Panc1 (cell line): ENCODE measurements at regions not wholly inside any gene's neighbourhood (a gene's known extent, or its start where the extent isn't known, plus 50 kb on each side); places are given as distances from the start of the nearest gene placed in this dataset.

ENCODE experiments used
- ATAC-seq: fragments of 200-7000 bp; cut with Tn5 transposase; 2 replicates; pipeline ENCODE4 v1.9.1; 2020; ENCODE audit warnings: mild to moderate bottlenecking, moderate library complexity
- BruUV-seq: library from RNA; stranded (reverse); fragments of 400-500 nt; replicated peaks from 2 replicates; lab custom pipeline; 2021; lab: Mats Ljungman, UMichigan
- CTCF ChIA-PET: fragments of 300-600 bp; sonication (Branson Sonifier 250); formaldehyde crosslinking; loops from one replicate; lab custom pipeline; 2022; ENCODE audit warnings: antibody characterized with exemption; lab: Charles Lee
- POLR2A ChIA-PET: fragments of 300-600 bp; sonication (Branson Sonifier 250); formaldehyde crosslinking; loops from one replicate; lab custom pipeline; 2022; ENCODE audit warnings: antibody characterized with exemption; lab: Charles Lee
- DNase-seq: peaks from one replicate; pipeline ENCODE4 v3.0.0-alpha.2; 2010; ENCODE audit warnings: low read depth, low spot score
- H3K27ac ChIP-seq: 2 replicates; pipeline ENCODE4 v1.5.1; 2011; ENCODE audit warnings: mild to moderate bottlenecking, low read length, inconsistent platforms
- H3K27me3 ChIP-seq: fragments of 200-500 bp; sonication (Bioruptor generic); 2 replicates; pipeline ENCODE4 v1.6.0; 2014; ENCODE audit warnings: low read length, inconsistent platforms; ENCODE audit not compliant: control insufficient read depth, insufficient read depth
- H3K36me3 ChIP-seq: fragments of 200-500 bp; sonication (Bioruptor generic); 2 replicates; pipeline ENCODE4 v1.5.1; 2014; ENCODE audit warnings: inconsistent platforms, mild to moderate bottlenecking, low read length, moderate library complexity; ENCODE audit not compliant: control insufficient read depth, insufficient read depth
- H3K4me1 ChIP-seq: 2 replicates; pipeline ENCODE4 v1.5.1; 2011; ENCODE audit warnings: inconsistent platforms, mild to moderate bottlenecking, low read length, moderate library complexity; ENCODE audit not compliant: control insufficient read depth, insufficient read depth
- H3K4me3 ChIP-seq, 2 experiments: 2 replicates each; pipeline ENCODE4 v1.5.1; 2011 to 2012; ENCODE audit warnings: low read depth in 2 of 2, low read length in 2 of 2, mild to moderate bottlenecking in 2 of 2, inconsistent platforms in 1 of 2, moderate library complexity in 1 of 2
- H3K9me3 ChIP-seq: fragments of 200-500 bp; sonication (Bioruptor generic); 2 replicates; pipeline ENCODE4 v1.5.1; 2014; ENCODE audit warnings: low read depth, mild to moderate bottlenecking, inconsistent platforms, low read length, moderate library complexity; ENCODE audit not compliant: control insufficient read depth, insufficient read depth
- POLR2AphosphoS5 ChIP-seq: IDR thresholded peaks from 2 replicates; pipeline ENCODE4 v1.6.1; 2012; ENCODE audit warnings: mild to moderate bottlenecking, low read depth, low read length, moderate library complexity
- SIN3A ChIP-seq: IDR thresholded peaks from 2 replicates; pipeline ENCODE4 v1.6.1; 2012; ENCODE audit warnings: low read depth, mild to moderate bottlenecking, low read length, moderate library complexity, borderline replicate concordance; ENCODE audit not compliant: insufficient read depth
- TCF7L2 ChIP-seq: IDR thresholded peaks from 2 replicates; pipeline ENCODE4 v1.6.1; 2011; ENCODE audit warnings: mild to moderate bottlenecking, low read depth, low read length, inconsistent platforms
- in situ Hi-C: cut with HindIII; loops from 2 replicates; pipeline ENCODE4 v1.10.0; 2016; ENCODE audit warnings: low sequenced_read_pairs, low pct_unique_long_range_greater_than_20kb
- intact Hi-C: fragments of 100-400 bp; cut with micrococcal nuclease; formaldehyde crosslinking; loops from one replicate; pipeline ENCODE4 v1.10.0; 2022; ENCODE audit not compliant: unreplicated experiment
- TF ChIP-seq, protein P1 (sequence below), 2 experiments: IDR thresholded peaks; 2 replicates each; pipeline ENCODE4 v1.6.1; 2011 to 2012; ENCODE audit warnings: low read depth in 2 of 2, control low read depth in 1 of 2, low read length in 1 of 2, mild to moderate bottlenecking in 1 of 2, moderate library complexity in 1 of 2; ENCODE audit not compliant: insufficient read depth in 1 of 2
- TF ChIP-seq, protein P2 (sequence below): fragments of 450-650 bp; IDR thresholded peaks from 2 replicates; pipeline ENCODE4 v1.5.1; 2017; ENCODE audit warnings: mild to moderate bottlenecking

DNA sequence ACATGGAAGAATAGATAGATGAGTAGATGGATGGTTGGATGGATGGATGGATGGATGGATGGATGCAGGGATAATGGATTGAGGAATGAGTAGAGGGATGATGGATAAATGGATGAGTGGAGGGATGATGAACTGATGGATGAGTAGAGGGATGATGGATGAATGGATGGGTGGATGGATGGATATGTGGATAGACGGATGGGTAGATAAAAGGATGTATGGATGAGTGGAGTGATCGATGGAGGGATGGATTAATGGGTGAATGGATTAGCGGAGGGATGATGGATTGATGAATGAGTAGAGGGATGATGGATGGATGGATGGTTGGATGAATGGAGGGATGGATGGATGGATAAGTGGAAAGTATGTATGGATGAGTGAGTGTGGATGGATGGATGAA is 533.2 kb downstream of the RFC3 start:
- no peaks in the 10 kb centered on the region for H3K36me3 ChIP-seq
- H3K4me1 ChIP-seq, result no peaks in the 10 kb centered on the region
- no peak overlapping the region for H3K27ac ChIP-seq
- ChIA-PET POLR2A (no interaction called here), CTCF (no interaction called here)
- H3K4me3 ChIP-seq, result no peak overlapping the region
- TF ChIP-seq, protein P1, sequence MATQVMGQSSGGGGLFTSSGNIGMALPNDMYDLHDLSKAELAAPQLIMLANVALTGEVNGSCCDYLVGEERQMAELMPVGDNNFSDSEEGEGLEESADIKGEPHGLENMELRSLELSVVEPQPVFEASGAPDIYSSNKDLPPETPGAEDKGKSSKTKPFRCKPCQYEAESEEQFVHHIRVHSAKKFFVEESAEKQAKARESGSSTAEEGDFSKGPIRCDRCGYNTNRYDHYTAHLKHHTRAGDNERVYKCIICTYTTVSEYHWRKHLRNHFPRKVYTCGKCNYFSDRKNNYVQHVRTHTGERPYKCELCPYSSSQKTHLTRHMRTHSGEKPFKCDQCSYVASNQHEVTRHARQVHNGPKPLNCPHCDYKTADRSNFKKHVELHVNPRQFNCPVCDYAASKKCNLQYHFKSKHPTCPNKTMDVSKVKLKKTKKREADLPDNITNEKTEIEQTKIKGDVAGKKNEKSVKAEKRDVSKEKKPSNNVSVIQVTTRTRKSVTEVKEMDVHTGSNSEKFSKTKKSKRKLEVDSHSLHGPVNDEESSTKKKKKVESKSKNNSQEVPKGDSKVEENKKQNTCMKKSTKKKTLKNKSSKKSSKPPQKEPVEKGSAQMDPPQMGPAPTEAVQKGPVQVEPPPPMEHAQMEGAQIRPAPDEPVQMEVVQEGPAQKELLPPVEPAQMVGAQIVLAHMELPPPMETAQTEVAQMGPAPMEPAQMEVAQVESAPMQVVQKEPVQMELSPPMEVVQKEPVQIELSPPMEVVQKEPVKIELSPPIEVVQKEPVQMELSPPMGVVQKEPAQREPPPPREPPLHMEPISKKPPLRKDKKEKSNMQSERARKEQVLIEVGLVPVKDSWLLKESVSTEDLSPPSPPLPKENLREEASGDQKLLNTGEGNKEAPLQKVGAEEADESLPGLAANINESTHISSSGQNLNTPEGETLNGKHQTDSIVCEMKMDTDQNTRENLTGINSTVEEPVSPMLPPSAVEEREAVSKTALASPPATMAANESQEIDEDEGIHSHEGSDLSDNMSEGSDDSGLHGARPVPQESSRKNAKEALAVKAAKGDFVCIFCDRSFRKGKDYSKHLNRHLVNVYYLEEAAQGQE (IDR thresholded peaks at IDR 0.05; ENCODE audit: insufficient read depth in 1 of 2, low read depth in 2 of 2, low read length in 1 of 2), result no peak
- TF ChIP-seq SIN3A (no peak), POLR2AphosphoS5 (no peak), TCF7L2 (no peak)
- TF ChIP-seq, protein P2, sequence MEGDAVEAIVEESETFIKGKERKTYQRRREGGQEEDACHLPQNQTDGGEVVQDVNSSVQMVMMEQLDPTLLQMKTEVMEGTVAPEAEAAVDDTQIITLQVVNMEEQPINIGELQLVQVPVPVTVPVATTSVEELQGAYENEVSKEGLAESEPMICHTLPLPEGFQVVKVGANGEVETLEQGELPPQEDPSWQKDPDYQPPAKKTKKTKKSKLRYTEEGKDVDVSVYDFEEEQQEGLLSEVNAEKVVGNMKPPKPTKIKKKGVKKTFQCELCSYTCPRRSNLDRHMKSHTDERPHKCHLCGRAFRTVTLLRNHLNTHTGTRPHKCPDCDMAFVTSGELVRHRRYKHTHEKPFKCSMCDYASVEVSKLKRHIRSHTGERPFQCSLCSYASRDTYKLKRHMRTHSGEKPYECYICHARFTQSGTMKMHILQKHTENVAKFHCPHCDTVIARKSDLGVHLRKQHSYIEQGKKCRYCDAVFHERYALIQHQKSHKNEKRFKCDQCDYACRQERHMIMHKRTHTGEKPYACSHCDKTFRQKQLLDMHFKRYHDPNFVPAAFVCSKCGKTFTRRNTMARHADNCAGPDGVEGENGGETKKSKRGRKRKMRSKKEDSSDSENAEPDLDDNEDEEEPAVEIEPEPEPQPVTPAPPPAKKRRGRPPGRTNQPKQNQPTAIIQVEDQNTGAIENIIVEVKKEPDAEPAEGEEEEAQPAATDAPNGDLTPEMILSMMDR, result no peak
- ATAC-seq (no peak), DNase-seq (no peak)
- intact Hi-C loops (no loop called here), in situ Hi-C loops (no loop called here)
- no peaks in the 10 kb centered on the region for H3K9me3 ChIP-seq
- BruUV-seq, result no TSS peak
- H3K27me3 ChIP-seq, result no peaks in the 10 kb centered on the region

DNA sequence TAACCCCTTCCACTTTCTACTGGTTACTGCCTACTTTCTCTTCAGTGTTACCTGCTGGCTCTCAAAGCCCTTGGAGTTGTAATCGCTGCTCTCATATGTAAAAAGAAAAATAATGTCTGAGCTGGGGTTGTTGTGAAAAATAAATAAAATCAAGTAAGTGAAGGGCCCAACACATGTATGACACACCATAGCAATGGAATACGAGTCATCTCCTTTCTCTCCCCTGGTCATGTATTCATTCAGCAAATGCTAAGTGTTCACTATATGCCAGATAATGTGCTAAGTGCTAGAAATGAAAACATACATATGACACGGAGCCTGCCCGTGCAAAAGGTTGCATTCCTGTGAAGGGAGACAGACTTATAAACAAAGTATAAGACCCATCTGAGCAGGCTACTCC is 535.0 kb downstream of the RFC3 start:
- Histone ChIP-seq H3K27me3 (no peaks in the 10 kb centered on the region), H3K4me1 (no peaks in the 10 kb centered on the region), H3K9me3 (no peaks in the 10 kb centered on the region), H3K27ac (no peak overlapping the region), H3K4me3 (no peak overlapping the region), H3K36me3 (no peaks in the 10 kb centered on the region)
- TF ChIP-seq, protein P1 (IDR thresholded peaks at IDR 0.05; ENCODE audit: insufficient read depth in 1 of 2, low read depth in 2 of 2, low read length in 1 of 2), result no peak
- TF ChIP-seq SIN3A, result no peak
- TF ChIP-seq, protein P2, result no peak
- TF ChIP-seq TCF7L2, result no peak
- TF ChIP-seq POLR2AphosphoS5, result no peak
- intact Hi-C loops, result no loop called here
- in situ Hi-C loops, result no loop called here
- DNase-seq (no peak), ATAC-seq (no peak)
- POLR2A ChIA-PET, result no interaction called here
- CTCF ChIA-PET, result no interaction called here
- no TSS peak for BruUV-seq
